Mesendoderm (in vitro differentiated cells): ENCODE measurements at regions not wholly inside any gene's neighbourhood (a gene's known extent, or its start where the extent isn't known, plus 50 kb on each side); places are given as distances from the start of the nearest gene placed in this dataset.
"Not testable (repeated sequence)": the region's sequence is repeated elsewhere in the genome, so short reads cannot be mapped to it uniquely, and the experiment has no call there.

Source experiments
- DNase-seq: peaks from one replicate; pipeline ENCODE4 v3.0.0; 2013
- H2AK5ac ChIP-seq: 2 replicates; pipeline ENCODE4 v1.6.1; 2013; ENCODE audit warnings: low read length, inconsistent platforms
- H2BK120ac ChIP-seq: 2 replicates; pipeline ENCODE4 v1.6.1; 2013; ENCODE audit warnings: low read depth, mild to moderate bottlenecking, low read length, moderate library complexity, mixed read lengths
- H2BK15ac ChIP-seq: replicated peaks from 2 replicates; pipeline ENCODE4 v1.6.1; 2013; ENCODE audit warnings: low read depth, mild to moderate bottlenecking, moderate library complexity
- H2BK5ac ChIP-seq: 2 replicates; pipeline ENCODE4 v1.6.1; 2013; ENCODE audit warnings: low read length, inconsistent platforms
- H3K18ac ChIP-seq: 2 replicates; pipeline ENCODE4 v1.6.1; 2013; ENCODE audit warnings: mild to moderate bottlenecking, low read length, mixed read lengths
- H3K23ac ChIP-seq: one replicate; pipeline ENCODE4 v1.6.1; 2013; ENCODE audit warnings: low read length
- H3K27ac ChIP-seq: 2 replicates; pipeline ENCODE4 v1.5.1; 2013; ENCODE audit warnings: low read depth, mild to moderate bottlenecking, inconsistent platforms, low read length, moderate library complexity
- H3K27me3 ChIP-seq: 2 replicates; pipeline ENCODE4 v1.6.1; 2013; ENCODE audit warnings: low read length, control low read depth, mild to moderate bottlenecking, inconsistent platforms; ENCODE audit not compliant: insufficient read depth, poor library complexity
- H3K36me3 ChIP-seq: 2 replicates; pipeline ENCODE4 v1.6.1; 2013; ENCODE audit warnings: low read length, inconsistent platforms; ENCODE audit not compliant: control insufficient read depth, insufficient read depth
- H3K4ac ChIP-seq: one replicate; pipeline ENCODE4 v1.6.1; 2013; ENCODE audit warnings: low read depth, mild to moderate bottlenecking, low read length, moderate library complexity
- H3K4me1 ChIP-seq: 2 replicates; pipeline ENCODE4 v1.6.1; 2013; ENCODE audit warnings: low read depth, low read length, inconsistent platforms; ENCODE audit not compliant: control insufficient read depth
- H3K4me2 ChIP-seq: 2 replicates; pipeline ENCODE4 v1.6.1; 2013; ENCODE audit warnings: low read length
- H3K4me3 ChIP-seq: 2 replicates; pipeline ENCODE4 v1.5.1; 2013; ENCODE audit warnings: mild to moderate bottlenecking, low read length
- H3K56ac ChIP-seq: one replicate; pipeline ENCODE4 v1.6.1; 2013; ENCODE audit warnings: low read length
- H3K79me1 ChIP-seq: 2 replicates; pipeline ENCODE4 v1.6.1; 2013; ENCODE audit warnings: low read length, inconsistent platforms
- H3K79me2 ChIP-seq: 2 replicates; pipeline ENCODE4 v1.6.1; 2013; ENCODE audit warnings: mild to moderate bottlenecking, low read length; ENCODE audit not compliant: control insufficient read depth, insufficient read depth
- H3K9ac ChIP-seq: 2 replicates; pipeline ENCODE4 v1.6.1; 2013; ENCODE audit warnings: low read length, inconsistent platforms
- H4K5ac ChIP-seq: one replicate; pipeline ENCODE4 v1.6.1; 2013; ENCODE audit warnings: low read length
- H4K8ac ChIP-seq: one replicate; pipeline ENCODE4 v1.6.1; 2013; ENCODE audit warnings: low read depth, mild to moderate bottlenecking, control low read depth, low read length, moderate library complexity
- WGBS: extraction: QIAGEN DNeasy Blood & Tissue Kit; methylation state at CpG from one replicate; pipeline ENCODE4 v1.1.7; 2013; ENCODE audit warnings: low lambda C conversion rate, missing lambda C conversion rate; ENCODE audit not compliant: insufficient coverage; ENCODE audit errors: extremely low coverage; 5-methylcytosine and 5-hydroxymethylcytosine counted together

GRCh38 chr2:14082640-14083039 lies 549.9 kb upstream of the LRATD1 start:
- no peak overlapping the region for H2AK5ac ChIP-seq
- no peak overlapping the region for H3K4ac ChIP-seq
- no peak overlapping the region for H3K27ac ChIP-seq
- H3K79me1 ChIP-seq: no peaks in the 10 kb centered on the region
- H3K4me1 ChIP-seq: no peaks in the 10 kb centered on the region
- no peak overlapping the region for H2BK5ac ChIP-seq
- H3K9ac ChIP-seq: no peak overlapping the region
- H3K18ac ChIP-seq: no peak overlapping the region
- H2BK15ac ChIP-seq: no peak overlapping the region
- peak; percentile 1 for DNase-seq
- no CpG with 5 or more reads among the region's 5 CpGs for WGBS
- no peak overlapping the region for H3K23ac ChIP-seq
- no peak overlapping the region for H4K8ac ChIP-seq
- no peaks in the 10 kb centered on the region for H3K79me2 ChIP-seq
- H2BK120ac ChIP-seq: no peak overlapping the region
- no peak overlapping the region for H3K56ac ChIP-seq
- no peak overlapping the region for H4K5ac ChIP-seq
- H3K4me3 ChIP-seq: no peak overlapping the region
- H3K36me3 ChIP-seq: no peaks in the 10 kb centered on the region
- no peaks in the 10 kb centered on the region for H3K27me3 ChIP-seq
- H3K4me2 ChIP-seq: no peak overlapping the region

DNA sequence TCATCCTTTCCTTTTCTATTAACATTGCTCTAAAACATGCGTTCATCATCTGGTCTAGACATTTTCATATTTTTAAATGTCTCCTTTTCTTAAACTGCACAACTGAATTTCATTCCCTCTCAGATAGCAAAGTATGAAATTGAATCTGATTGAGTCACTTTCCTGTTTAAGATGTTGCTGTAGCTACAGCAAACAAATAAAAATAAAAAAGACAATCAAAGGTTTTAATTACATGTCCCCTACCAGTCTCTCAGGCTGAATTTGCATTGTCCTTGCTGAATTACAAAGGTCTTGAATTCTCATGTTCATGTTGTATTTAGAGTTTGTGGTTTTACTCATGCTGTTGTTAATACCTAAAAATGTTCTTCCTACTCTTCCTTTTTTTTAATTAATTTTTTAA lies 537.9 kb upstream of the LRATD1 start:
- H3K4me2 ChIP-seq: no peak overlapping the region
- no CpG with 5 or more reads among the region's 1 CpG for WGBS
- no peak overlapping the region for H3K27ac ChIP-seq
- no peak overlapping the region for H3K56ac ChIP-seq
- no peak overlapping the region for H3K4ac ChIP-seq
- no peak for DNase-seq
- no peak overlapping the region for H3K18ac ChIP-seq
- no peaks in the 10 kb centered on the region for H3K79me2 ChIP-seq
- H3K79me1 ChIP-seq: no peaks in the 10 kb centered on the region
- no peak overlapping the region for H2BK120ac ChIP-seq
- H2BK5ac ChIP-seq: no peak overlapping the region
- no peaks in the 10 kb centered on the region for H3K27me3 ChIP-seq
- no peak overlapping the region for H3K9ac ChIP-seq
- H2AK5ac ChIP-seq: no peak overlapping the region
- H4K8ac ChIP-seq: no peak overlapping the region
- no peak overlapping the region for H4K5ac ChIP-seq
- H3K36me3 ChIP-seq: no peaks in the 10 kb centered on the region
- no peak overlapping the region for H2BK15ac ChIP-seq
- H3K4me1 ChIP-seq: no peaks in the 10 kb centered on the region
- H3K4me3 ChIP-seq: no peak overlapping the region
- no peak overlapping the region for H3K23ac ChIP-seq

- H3K4me1 ChIP-seq, H3K79me1 ChIP-seq: not testable (repeated sequence)
Observed at GRCh38 chr2:14099101-14099500, 533.4 kb upstream of the LRATD1 start.

GRCh38 chr2:14114275-14114674 lies 518.2 kb upstream of the LRATD1 start:
- WGBS: no CpG with 5 or more reads among the region's 2 CpGs
- Histone ChIP-seq H3K4me2 (no peak overlapping the region), H3K9ac (no peak overlapping the region), H2BK5ac (no peak overlapping the region), H3K18ac (no peak overlapping the region), H3K27me3 (no peaks in the 10 kb centered on the region), H3K4me3 (no peak overlapping the region), H3K79me2 (no peaks in the 10 kb centered on the region), H4K5ac (no peak overlapping the region), H3K23ac (no peak overlapping the region), H3K27ac (no peak overlapping the region), H2BK15ac (no peak overlapping the region), H3K79me1 (no peaks in the 10 kb centered on the region), H3K56ac (no peak overlapping the region), H2BK120ac (no peak overlapping the region), H3K4me1 (no peaks in the 10 kb centered on the region), H4K8ac (no peak overlapping the region), H2AK5ac (no peak overlapping the region), H3K4ac (no peak overlapping the region), H3K36me3 (no peaks in the 10 kb centered on the region)
- DNase-seq: no peak

More at GRCh38 chr2:14099101-14099500, 533.4 kb upstream of the LRATD1 start:
- H3K27ac ChIP-seq, H3K4me3 ChIP-seq, H2AK5ac ChIP-seq, H3K18ac ChIP-seq, H3K27me3 ChIP-seq, H2BK120ac ChIP-seq, H4K5ac ChIP-seq, H4K8ac ChIP-seq, H3K56ac ChIP-seq, H3K4ac ChIP-seq, H3K4me2 ChIP-seq, H2BK15ac ChIP-seq, H3K23ac ChIP-seq, H3K36me3 ChIP-seq, H3K9ac ChIP-seq, H2BK5ac ChIP-seq, DNase-seq, H3K79me2 ChIP-seq: not testable (repeated sequence)
- WGBS: no CpG with 5 or more reads among the region's 9 CpGs

DNA sequence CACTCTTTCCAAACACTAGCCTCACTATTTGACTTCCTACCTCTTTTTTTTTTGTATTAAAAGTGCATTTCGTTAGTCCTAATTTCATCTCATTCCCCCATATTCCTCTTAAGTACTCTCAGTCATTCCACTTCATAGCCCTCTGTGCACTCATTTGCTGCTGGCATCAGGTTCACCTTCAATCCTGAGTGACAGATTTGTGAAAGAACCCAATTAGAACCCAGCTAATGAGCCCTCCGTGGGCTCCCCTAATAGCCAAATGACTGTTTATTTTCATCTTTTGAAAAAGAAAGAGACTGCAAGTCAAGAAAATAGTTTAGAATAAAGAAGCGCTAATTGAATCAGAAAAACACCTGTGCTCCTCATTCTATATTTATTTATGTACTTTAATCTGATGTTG lies 512.1 kb upstream of the LRATD1 start:
- Histone ChIP-seq H3K23ac (no peak overlapping the region), H3K9ac (no peak overlapping the region), H3K79me1 (no peaks in the 10 kb centered on the region), H3K4me3 (no peak overlapping the region), H2AK5ac (no peak overlapping the region), H3K18ac (no peak overlapping the region), H3K27ac (no peak overlapping the region), H3K79me2 (no peaks in the 10 kb centered on the region), H3K4me1 (no peaks in the 10 kb centered on the region), H2BK5ac (no peak overlapping the region), H3K4ac (no peak overlapping the region), H2BK15ac (no peak overlapping the region), H3K27me3 (no peaks in the 10 kb centered on the region), H3K56ac (no peak overlapping the region), H4K5ac (no peak overlapping the region), H4K8ac (no peak overlapping the region), H3K36me3 (no peaks in the 10 kb centered on the region), H2BK120ac (no peak overlapping the region), H3K4me2 (no peak overlapping the region)
- no CpG with 5 or more reads among the region's 3 CpGs for WGBS
- DNase-seq: no peak

GRCh38 chr2:14123436-14124103 lies 508.9 kb upstream of the LRATD1 start:
- no peak overlapping the region for H2BK5ac ChIP-seq
- no peak overlapping the region for H3K56ac ChIP-seq
- H3K27ac ChIP-seq: no peak overlapping the region
- no peaks in the 10 kb centered on the region for H3K4me1 ChIP-seq
- no peak overlapping the region for H2BK120ac ChIP-seq
- no peak for DNase-seq
- no peak overlapping the region for H2BK15ac ChIP-seq
- H3K23ac ChIP-seq: no peak overlapping the region
- no peak overlapping the region for H3K4ac ChIP-seq
- no peak overlapping the region for H3K9ac ChIP-seq
- no peaks in the 10 kb centered on the region for H3K79me2 ChIP-seq
- no peaks in the 10 kb centered on the region for H3K27me3 ChIP-seq
- H3K4me3 ChIP-seq: no peak overlapping the region
- no peak overlapping the region for H4K8ac ChIP-seq
- no peak overlapping the region for H2AK5ac ChIP-seq
- no peak overlapping the region for H3K18ac ChIP-seq
- no peak overlapping the region for H3K4me2 ChIP-seq
- H3K36me3 ChIP-seq: no peaks in the 10 kb centered on the region
- no CpG with 5 or more reads among the region's 6 CpGs for WGBS
- H3K79me1 ChIP-seq: no peaks in the 10 kb centered on the region
- H4K5ac ChIP-seq: no peak overlapping the region
